Amniotic epithelial cell (primary cell): ENCODE measurements at regions not wholly inside any gene's neighbourhood (a gene's known extent, or its start where the extent isn't known, plus 50 kb on each side); places are given as distances from the start of the nearest gene placed in this dataset.

Source experiments
- DNase-seq: peaks from one replicate; pipeline ENCODE4 v3.0.0-alpha.2; 2010; ENCODE audit warnings: low read depth

GRCh38 chr5:118778941-118779340 is 209.4 kb downstream of the DTWD2 start:
- DNase-seq, result peak; percentile 23

GRCh38 chr5:118777189-118777736 is 211.1 kb downstream of the DTWD2 start:
- DNase-seq, result no peak

- DNase-seq, result no peak
These were observed 211.6 kb downstream of the DTWD2 start for GRCh38 chr5:118776755-118777154.

- DNase-seq, result no peak
These were observed 212.4 kb downstream of the DTWD2 start for GRCh38 chr5:118775790-118776499.

GRCh38 chr5:118768607-118769175 is 219.7 kb downstream of the DTWD2 start:
- DNase-seq, result no peak

GRCh38 chr5:118762291-118762690 is 226.1 kb downstream of the DTWD2 start:
- no peak for DNase-seq

GRCh38 chr5:118761814-118762213 is 226.5 kb downstream of the DTWD2 start:
- no peak for DNase-seq

GRCh38 chr5:118752969-118753368 is 235.4 kb downstream of the DTWD2 start:
- DNase-seq, result no peak

- no peak for DNase-seq
These were observed 252.0 kb downstream of the DTWD2 start for GRCh38 chr5:118736396-118736795.

- DNase-seq, result no peak
These were observed 255.0 kb downstream of the DTWD2 start for GRCh38 chr5:118733394-118733793.

- no peak for DNase-seq
These were observed 260.2 kb downstream of the DTWD2 start for GRCh38 chr5:118728191-118728590.

- no peak for DNase-seq
These were observed 261.5 kb downstream of the DTWD2 start for GRCh38 chr5:118726891-118727290.

GRCh38 chr5:118723021-118723338 is 265.4 kb downstream of the DTWD2 start:
- no peak for DNase-seq

GRCh38 chr5:118722122-118723020 is 266.0 kb downstream of the DTWD2 start:
- no peak for DNase-seq

- no peak for DNase-seq
These were observed 276.6 kb downstream of the DTWD2 start for GRCh38 chr5:118711727-118712126.

- DNase-seq, result no peak
These were observed 282.2 kb downstream of the DTWD2 start for GRCh38 chr5:118705959-118706667.

GRCh38 chr5:118703241-118703640 is 285.1 kb downstream of the DTWD2 start:
- DNase-seq, result no peak

GRCh38 chr5:118701791-118702190 is 286.6 kb downstream of the DTWD2 start:
- no peak for DNase-seq

GRCh38 chr5:118700510-118700909 is 287.8 kb downstream of the DTWD2 start:
- no peak for DNase-seq

GRCh38 chr5:118698774-118699173 is 289.6 kb downstream of the DTWD2 start:
- DNase-seq, result no peak

- no peak for DNase-seq
These were observed 292.3 kb downstream of the DTWD2 start for GRCh38 chr5:118696076-118696475.

- DNase-seq, result no peak
These were observed 295.5 kb downstream of the DTWD2 start for GRCh38 chr5:118692811-118693342.
